ENCODE measurements at regions not wholly inside any gene's neighbourhood (a gene's known extent, or its start where the extent isn't known, plus 50 kb on each side); places are given as distances from the start of the nearest gene placed in this dataset.

GRCh38 chr6:168208854-168209253 is 110.7 kb downstream of the DACT2 start:
- TF ChIP-seq CTCF (conservative IDR thresholded peaks at IDR 0.05; ENCODE audit: low read depth, low read length) (no peak), FOS (IDR thresholded peaks at IDR 0.05; ENCODE audit: low read depth, low read length) (no peak), ELK1 (IDR thresholded peaks at IDR 0.05; ENCODE audit: borderline replicate concordance, low read depth, low read length) (no peak)

Measured in IMR-90 (cell line).